D721Med (cell line): ENCODE measurements at regions not wholly inside any gene's neighbourhood (a gene's known extent, or its start where the extent isn't known, plus 50 kb on each side); places are given as distances from the start of the nearest gene placed in this dataset.
A peak's percentile ranks its signal among the peaks of the same experiment; 100 is the strongest.

Experiments used
- DNase-seq: peaks from one replicate; pipeline ENCODE4 v3.0.0; 2011; ENCODE audit warnings: low spot score; ENCODE audit not compliant: insufficient read length
- FAIRE-seq: peaks from 2 replicates; lab custom pipeline; 2011; peaks lifted over from hg19 to GRCh38; lab: Jason Lieb, UNC
- CTCF ChIP-seq: IDR thresholded peaks from 2 replicates; pipeline ENCODE4 v1.5.1; 2012; ENCODE audit warnings: mild to moderate bottlenecking, control low read depth; ENCODE audit not compliant: insufficient read depth; ENCODE audit errors: missing control alignments

- DNase-seq (no peak), FAIRE-seq (no peak)
- no peak for TF ChIP-seq CTCF
Measured at GRCh38 chr6:139653111-139653510, 278.7 kb upstream of the CITED2 start.

DNA sequence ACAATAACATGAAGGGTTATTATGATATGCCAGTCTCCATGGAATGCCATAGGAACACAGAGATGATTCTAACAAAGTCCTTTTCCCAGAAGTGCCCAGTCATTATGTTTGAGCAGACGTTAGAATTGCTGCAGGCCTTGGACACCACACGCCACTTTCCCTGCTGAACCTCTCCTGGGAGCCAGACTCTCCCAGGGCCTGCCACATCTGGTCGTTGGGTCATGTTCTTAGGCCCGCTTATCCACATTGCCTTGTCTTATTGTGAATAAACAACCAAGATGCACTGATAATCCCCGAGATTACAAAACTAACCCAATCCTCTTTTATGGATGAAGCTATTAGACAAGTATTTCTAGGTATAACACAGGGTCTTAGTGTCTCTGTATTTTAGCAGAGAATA lies 276.5 kb upstream of the CITED2 start:
- peak; percentile 33 for DNase-seq
- TF ChIP-seq CTCF = no peak
- FAIRE-seq = peak; percentile 41

- FAIRE-seq (no peak), DNase-seq (no peak)
- no peak for TF ChIP-seq CTCF
Measured at GRCh38 chr6:139649732-139650131, 275.3 kb upstream of the CITED2 start.

GRCh38 chr6:139649128-139649527 lies 274.7 kb upstream of the CITED2 start:
- TF ChIP-seq CTCF = no peak
- DNase-seq = no peak
- FAIRE-seq = no peak

DNA sequence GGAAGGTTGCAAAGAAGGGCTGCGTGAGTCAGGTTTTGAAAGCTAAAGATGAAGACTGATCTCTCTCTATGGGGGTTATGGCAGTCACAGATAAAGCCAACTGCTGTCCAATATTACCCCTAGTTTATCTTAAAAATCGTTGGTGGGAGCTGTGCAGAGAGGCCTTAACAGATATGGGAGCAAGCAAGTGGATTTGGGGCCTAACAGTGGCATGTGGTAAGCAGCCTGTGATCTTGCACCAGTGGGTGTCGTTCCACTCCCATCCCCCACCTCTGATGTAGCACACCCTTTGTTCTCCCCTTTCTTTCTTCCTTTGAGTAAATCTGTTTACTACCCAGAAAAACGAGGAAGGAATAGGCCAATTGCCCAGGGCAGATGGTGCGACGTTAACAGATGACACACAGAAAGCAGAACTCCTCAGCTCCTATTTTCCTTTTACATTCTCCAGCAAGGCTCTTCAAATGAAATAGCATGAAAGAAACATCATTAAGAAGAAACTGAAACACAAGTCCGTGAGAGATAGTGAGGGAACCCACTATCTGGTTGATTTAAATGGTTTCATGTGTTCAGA lies 274.1 kb upstream of the CITED2 start:
- no peak for TF ChIP-seq CTCF
- DNase-seq (no peak), FAIRE-seq (no peak)

DNA sequence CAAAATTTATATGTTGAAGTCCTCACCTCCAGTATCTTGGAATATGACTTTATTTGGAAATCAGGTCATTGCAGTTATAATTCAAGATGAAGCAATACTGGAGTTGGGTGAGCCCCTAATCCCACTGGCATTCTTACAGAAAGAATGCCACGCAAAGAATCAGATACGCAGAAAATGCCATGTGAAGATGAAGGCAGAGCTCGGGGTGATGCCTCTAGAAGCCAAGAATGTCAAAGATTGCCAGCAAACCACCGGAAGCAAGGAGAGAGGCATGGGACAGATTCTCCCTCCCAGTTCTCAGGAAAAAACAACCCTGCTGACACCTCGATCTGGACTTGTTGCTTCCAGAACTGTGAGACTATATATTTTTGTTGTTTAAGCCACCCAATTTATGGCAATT lies 273.4 kb upstream of the CITED2 start:
- FAIRE-seq (no peak), DNase-seq (no peak)
- no peak for TF ChIP-seq CTCF

- no peak for TF ChIP-seq CTCF
- DNase-seq = no peak
- no peak for FAIRE-seq
Measured at GRCh38 chr6:139647016-139647415, 272.6 kb upstream of the CITED2 start.
